ENCODE measurements at regions not wholly inside any gene's neighbourhood (a gene's known extent, or its start where the extent isn't known, plus 50 kb on each side); places are given as distances from the start of the nearest gene placed in this dataset.

- TF ChIP-seq, protein P1, sequence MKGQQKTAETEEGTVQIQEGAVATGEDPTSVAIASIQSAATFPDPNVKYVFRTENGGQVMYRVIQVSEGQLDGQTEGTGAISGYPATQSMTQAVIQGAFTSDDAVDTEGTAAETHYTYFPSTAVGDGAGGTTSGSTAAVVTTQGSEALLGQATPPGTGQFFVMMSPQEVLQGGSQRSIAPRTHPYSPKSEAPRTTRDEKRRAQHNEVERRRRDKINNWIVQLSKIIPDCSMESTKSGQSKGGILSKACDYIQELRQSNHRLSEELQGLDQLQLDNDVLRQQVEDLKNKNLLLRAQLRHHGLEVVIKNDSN (IDR thresholded peaks at IDR 0.05) = no peak
These were observed 116.0 kb upstream of the FZD8 start for GRCh38 chr10:35758076-35758475.

DNA sequence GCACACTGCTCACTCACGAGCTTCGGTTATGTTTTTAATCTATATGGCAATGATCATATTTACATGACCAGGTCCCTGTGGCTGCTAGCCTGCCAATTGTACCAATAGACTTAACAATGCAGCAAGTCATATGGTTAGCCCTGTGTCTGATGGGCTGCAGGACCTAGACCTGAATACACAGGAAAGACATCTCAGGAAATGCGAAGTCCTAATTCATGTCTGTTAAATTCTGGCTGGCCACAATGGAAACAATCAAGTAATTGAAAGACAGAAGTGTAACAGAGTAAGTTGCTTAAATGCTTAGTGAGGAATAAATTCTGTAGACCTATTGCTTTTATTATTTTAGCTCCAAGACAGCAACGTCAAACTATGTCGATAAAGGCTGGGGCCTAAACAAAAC lies 112.4 kb upstream of the FZD8 start:
- TF ChIP-seq REST (IDR thresholded peaks at IDR 0.05; ENCODE audit: low read depth) (no peak), TEAD4 (IDR thresholded peaks at IDR 0.05) (no peak), CEBPB (IDR thresholded peaks at IDR 0.05) (no peak), FOXM1 (IDR thresholded peaks at IDR 0.05; ENCODE audit: borderline replicate concordance, low read depth) (no peak), TCF12 (IDR thresholded peaks at IDR 0.05; ENCODE audit: low read depth) (no peak), RAD21 (IDR thresholded peaks at IDR 0.05; ENCODE audit: low read depth) (no peak), EGR1 (IDR thresholded peaks at IDR 0.05) (no peak), NFIC (IDR thresholded peaks at IDR 0.05) (no peak)
- TF ChIP-seq, protein P1 (IDR thresholded peaks at IDR 0.05) = no peak
- TF ChIP-seq, protein P2, sequence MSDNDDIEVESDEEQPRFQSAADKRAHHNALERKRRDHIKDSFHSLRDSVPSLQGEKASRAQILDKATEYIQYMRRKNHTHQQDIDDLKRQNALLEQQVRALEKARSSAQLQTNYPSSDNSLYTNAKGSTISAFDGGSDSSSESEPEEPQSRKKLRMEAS (IDR thresholded peaks at IDR 0.05) = no peak

DNA sequence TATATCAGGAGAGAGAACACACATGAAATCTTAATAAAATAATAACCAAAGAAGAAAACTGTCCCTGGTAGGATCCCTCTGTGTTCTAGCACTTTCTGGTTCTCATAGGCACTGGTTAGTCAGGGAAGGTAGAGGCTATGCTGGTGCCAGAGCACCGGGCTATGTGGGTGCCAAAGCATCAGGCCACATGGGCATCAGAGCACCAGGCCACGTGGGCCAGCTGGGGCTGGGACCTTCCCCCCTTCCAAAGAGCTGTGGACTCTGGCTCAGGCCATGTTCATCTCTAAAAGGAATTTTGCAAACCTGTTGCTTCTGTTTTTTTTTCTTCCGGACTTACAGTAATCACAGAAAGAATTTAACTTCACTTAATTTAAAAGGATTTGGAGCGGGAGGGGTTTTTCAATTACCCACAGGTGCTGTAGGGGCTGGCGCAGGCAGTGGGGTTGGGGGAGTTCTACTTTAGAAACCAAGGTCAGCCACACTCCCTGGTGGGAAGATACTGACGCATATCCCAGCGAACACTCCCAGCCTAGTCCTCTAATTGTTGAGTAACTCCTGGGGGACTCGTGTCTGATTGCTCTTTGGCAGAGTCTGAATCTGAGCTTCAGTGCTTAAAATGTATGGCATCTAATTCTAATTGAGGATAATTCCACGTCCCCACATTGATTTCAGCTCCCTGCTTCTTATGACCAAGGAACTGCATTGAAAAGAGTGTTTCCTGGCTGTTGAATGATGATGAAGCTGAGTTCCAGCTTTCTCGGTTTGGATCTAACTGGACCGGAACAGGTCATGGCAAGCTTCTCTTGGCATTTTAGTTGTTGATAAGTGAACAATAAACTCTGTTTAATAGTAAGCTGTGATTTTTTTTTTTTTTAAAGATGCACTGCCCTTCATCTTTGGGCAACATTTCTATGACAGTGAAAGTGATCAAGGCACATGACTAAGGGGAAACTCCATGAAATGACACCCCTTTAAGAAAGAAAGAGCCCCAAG lies 110.7 kb upstream of the FZD8 start:
- no peak for TF ChIP-seq REST (IDR thresholded peaks at IDR 0.05; ENCODE audit: low read depth)
- TF ChIP-seq RAD21 (IDR thresholded peaks at IDR 0.05; ENCODE audit: low read depth) = no peak
- no peak for TF ChIP-seq TAF1 (IDR thresholded peaks at IDR 0.05; ENCODE audit: low read depth)
- TF ChIP-seq YY1 (IDR thresholded peaks at IDR 0.05; ENCODE audit: low read depth) = no peak
- TF ChIP-seq TCF12 (IDR thresholded peaks at IDR 0.05; ENCODE audit: low read depth) = no peak
- no peak for TF ChIP-seq EP300 (IDR thresholded peaks at IDR 0.05; ENCODE audit: borderline replicate concordance)
- no peak for TF ChIP-seq CREB1 (IDR thresholded peaks at IDR 0.05; ENCODE audit: low read depth)
- TF ChIP-seq TEAD4 (IDR thresholded peaks at IDR 0.05) = no peak
- TF ChIP-seq NFIC (IDR thresholded peaks at IDR 0.05) = no peak
- no peak for TF ChIP-seq FOXM1 (IDR thresholded peaks at IDR 0.05; ENCODE audit: borderline replicate concordance, low read depth)
- TF ChIP-seq, protein P1 (IDR thresholded peaks at IDR 0.05) = no peak
- TF ChIP-seq EGR1 (IDR thresholded peaks at IDR 0.05) = no peak
- TF ChIP-seq ZBTB7A (IDR thresholded peaks at IDR 0.05; ENCODE audit: low read depth) = no peak

DNA sequence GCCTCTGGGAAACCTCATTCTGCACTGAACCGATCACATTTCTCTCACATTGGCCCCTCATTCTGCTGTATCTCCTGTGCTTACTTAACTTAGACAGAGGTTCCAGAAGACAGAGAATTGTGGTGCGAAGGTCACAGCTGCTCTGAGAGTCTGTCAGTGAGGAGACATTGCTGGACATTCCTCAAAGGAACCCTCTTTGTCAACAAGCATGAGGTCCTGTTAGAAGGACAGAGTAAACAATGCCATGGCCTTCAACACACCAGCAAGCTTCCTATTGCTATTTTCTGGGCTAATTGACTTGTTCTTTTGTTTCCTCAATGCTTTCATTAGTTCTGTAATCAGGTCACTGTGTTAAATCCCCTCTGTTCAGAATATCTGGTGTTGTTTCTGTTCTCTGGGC lies 109.3 kb upstream of the FZD8 start:
- TF ChIP-seq, protein P1 (IDR thresholded peaks at IDR 0.05) = no peak
- TF ChIP-seq TEAD4 (IDR thresholded peaks at IDR 0.05) = no peak
- TF ChIP-seq TAF1 (IDR thresholded peaks at IDR 0.05; ENCODE audit: low read depth) = no peak
- TF ChIP-seq TCF12 (IDR thresholded peaks at IDR 0.05; ENCODE audit: low read depth) = no peak
- TF ChIP-seq ZBTB7A (IDR thresholded peaks at IDR 0.05; ENCODE audit: low read depth) = no peak
- no peak for TF ChIP-seq RAD21 (IDR thresholded peaks at IDR 0.05; ENCODE audit: low read depth)

GRCh38 chr10:35749230-35749629 lies 107.1 kb upstream of the FZD8 start:
- TF ChIP-seq CREB1 (IDR thresholded peaks at IDR 0.05; ENCODE audit: low read depth) (no peak), TCF12 (IDR thresholded peaks at IDR 0.05; ENCODE audit: low read depth) (no peak), NFIC (IDR thresholded peaks at IDR 0.05) (no peak), TAF1 (IDR thresholded peaks at IDR 0.05; ENCODE audit: low read depth) (no peak), ZBTB7A (IDR thresholded peaks at IDR 0.05; ENCODE audit: low read depth) (no peak), REST (IDR thresholded peaks at IDR 0.05; ENCODE audit: low read depth) (no peak), YY1 (IDR thresholded peaks at IDR 0.05; ENCODE audit: low read depth) (no peak), FOXM1 (IDR thresholded peaks at IDR 0.05; ENCODE audit: borderline replicate concordance, low read depth) (no peak), CEBPB (IDR thresholded peaks at IDR 0.05) (no peak), EP300 (IDR thresholded peaks at IDR 0.05; ENCODE audit: borderline replicate concordance) (no peak), EGR1 (IDR thresholded peaks at IDR 0.05) (no peak), TEAD4 (IDR thresholded peaks at IDR 0.05) (no peak), RAD21 (IDR thresholded peaks at IDR 0.05; ENCODE audit: low read depth) (no peak)
- TF ChIP-seq, protein P1 (IDR thresholded peaks at IDR 0.05) = no peak
- TF ChIP-seq, protein P2 (IDR thresholded peaks at IDR 0.05) = no peak
